Mammary epithelial cell (primary cell): ENCODE measurements at regions not wholly inside any gene's neighbourhood (a gene's known extent, or its start where the extent isn't known, plus 50 kb on each side); places are given as distances from the start of the nearest gene placed in this dataset.

Experiments
- EZH2 ChIP-seq: IDR thresholded peaks from 2 replicates; pipeline ENCODE4 v1.6.1; 2012; ENCODE audit warnings: low read length, inconsistent platforms, borderline replicate concordance
- TF ChIP-seq, protein P1 (sequence below), 2 donors: IDR thresholded peaks in 1 of 2; conservative IDR thresholded peaks in 1 of 2; 2 replicates each; pipeline ENCODE4 v1.5.1; 2011 to 2012; ENCODE audit warnings: inconsistent platforms in 2 of 2, low read length in 2 of 2, mild to moderate bottlenecking in 2 of 2, control low read depth in 1 of 2, low read depth in 1 of 2; ENCODE audit not compliant: insufficient read depth in 1 of 2; ENCODE audit errors: extremely low read depth in 1 of 2

DNA sequence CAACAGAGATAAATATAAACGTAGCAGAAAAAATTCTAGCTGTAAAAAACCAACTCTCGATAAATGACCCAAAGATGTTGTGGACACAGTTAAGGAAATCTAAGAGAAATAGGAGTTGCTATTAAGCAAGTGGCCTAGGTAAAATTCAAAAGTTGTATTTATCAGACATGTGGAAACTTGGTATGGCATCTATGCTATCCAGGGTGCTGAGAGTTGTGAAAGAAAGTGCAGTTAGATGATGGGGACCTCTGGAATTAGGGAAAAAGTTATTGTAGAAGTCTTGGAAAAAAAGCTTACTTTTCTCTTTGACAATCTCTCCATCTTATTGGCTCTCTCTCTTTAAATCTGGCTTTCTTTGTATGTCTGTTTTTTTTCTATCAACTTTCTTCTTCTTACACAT is 1090.9 kb downstream of the TBL1XR1 start:
- TF ChIP-seq, protein P1, sequence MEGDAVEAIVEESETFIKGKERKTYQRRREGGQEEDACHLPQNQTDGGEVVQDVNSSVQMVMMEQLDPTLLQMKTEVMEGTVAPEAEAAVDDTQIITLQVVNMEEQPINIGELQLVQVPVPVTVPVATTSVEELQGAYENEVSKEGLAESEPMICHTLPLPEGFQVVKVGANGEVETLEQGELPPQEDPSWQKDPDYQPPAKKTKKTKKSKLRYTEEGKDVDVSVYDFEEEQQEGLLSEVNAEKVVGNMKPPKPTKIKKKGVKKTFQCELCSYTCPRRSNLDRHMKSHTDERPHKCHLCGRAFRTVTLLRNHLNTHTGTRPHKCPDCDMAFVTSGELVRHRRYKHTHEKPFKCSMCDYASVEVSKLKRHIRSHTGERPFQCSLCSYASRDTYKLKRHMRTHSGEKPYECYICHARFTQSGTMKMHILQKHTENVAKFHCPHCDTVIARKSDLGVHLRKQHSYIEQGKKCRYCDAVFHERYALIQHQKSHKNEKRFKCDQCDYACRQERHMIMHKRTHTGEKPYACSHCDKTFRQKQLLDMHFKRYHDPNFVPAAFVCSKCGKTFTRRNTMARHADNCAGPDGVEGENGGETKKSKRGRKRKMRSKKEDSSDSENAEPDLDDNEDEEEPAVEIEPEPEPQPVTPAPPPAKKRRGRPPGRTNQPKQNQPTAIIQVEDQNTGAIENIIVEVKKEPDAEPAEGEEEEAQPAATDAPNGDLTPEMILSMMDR (conservative IDR thresholded peaks at IDR 0.05 in 1 of 2, IDR thresholded peaks at IDR 0.05 in 1 of 2; ENCODE audit: extremely low read depth in 1 of 2, insufficient read depth in 1 of 2, low read depth in 1 of 2, low read length in 2 of 2), result no peak
- TF ChIP-seq EZH2, result no peak
